ENCODE measurements at regions not wholly inside any gene's neighbourhood (a gene's known extent, or its start where the extent isn't known, plus 50 kb on each side); places are given as distances from the start of the nearest gene placed in this dataset.

DNA sequence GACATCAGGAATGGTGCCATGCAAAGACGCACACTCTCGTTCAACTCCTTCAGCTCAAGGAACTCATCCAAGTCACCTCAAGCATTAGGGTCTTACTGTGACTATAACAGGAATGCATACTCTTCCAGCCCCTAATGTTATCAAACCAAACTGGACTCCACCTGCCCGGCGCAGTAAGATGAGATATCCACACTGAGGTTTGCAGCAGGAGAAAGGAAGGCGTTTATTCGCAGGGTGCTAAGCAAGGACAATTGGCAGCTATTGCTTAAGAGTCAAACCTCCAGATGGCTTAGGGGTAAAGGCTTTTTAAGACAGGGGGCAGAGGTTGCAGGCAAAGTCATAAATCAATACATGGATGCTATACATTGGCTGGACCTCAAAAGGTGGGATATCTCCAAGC is 159.4 kb upstream of the TAB2 start:
- TF ChIP-seq, protein P1, sequence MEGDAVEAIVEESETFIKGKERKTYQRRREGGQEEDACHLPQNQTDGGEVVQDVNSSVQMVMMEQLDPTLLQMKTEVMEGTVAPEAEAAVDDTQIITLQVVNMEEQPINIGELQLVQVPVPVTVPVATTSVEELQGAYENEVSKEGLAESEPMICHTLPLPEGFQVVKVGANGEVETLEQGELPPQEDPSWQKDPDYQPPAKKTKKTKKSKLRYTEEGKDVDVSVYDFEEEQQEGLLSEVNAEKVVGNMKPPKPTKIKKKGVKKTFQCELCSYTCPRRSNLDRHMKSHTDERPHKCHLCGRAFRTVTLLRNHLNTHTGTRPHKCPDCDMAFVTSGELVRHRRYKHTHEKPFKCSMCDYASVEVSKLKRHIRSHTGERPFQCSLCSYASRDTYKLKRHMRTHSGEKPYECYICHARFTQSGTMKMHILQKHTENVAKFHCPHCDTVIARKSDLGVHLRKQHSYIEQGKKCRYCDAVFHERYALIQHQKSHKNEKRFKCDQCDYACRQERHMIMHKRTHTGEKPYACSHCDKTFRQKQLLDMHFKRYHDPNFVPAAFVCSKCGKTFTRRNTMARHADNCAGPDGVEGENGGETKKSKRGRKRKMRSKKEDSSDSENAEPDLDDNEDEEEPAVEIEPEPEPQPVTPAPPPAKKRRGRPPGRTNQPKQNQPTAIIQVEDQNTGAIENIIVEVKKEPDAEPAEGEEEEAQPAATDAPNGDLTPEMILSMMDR (IDR thresholded peaks at IDR 0.05), result no peak
- no peak for TF ChIP-seq ZFX (IDR thresholded peaks at IDR 0.05; ENCODE audit: borderline replicate concordance)
- no peak overlapping the region for H3K27ac ChIP-seq

DNA sequence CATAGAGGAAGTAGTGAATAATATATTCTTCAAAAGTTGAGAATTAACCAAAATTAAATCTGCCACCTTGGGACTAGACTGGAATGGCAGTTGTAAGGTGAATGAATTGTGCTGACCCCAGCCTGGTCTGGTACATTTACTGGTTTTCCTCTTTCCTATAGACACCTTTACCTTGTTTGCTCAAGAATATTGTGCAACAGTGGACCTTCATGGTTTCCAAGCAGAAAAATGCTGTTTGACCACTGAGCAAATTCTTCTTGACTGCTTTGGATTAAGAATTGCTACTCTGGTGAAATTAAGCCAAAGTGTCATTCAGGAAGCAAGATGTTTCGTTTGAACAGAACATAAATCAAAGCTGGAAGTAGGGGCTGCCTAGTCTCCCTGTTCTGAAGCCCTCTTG is 156.6 kb upstream of the TAB2 start:
- TF ChIP-seq ZFX (IDR thresholded peaks at IDR 0.05; ENCODE audit: borderline replicate concordance), result no peak
- TF ChIP-seq, protein P1 (IDR thresholded peaks at IDR 0.05), result no peak
- no peak overlapping the region for H3K27ac ChIP-seq

DNA sequence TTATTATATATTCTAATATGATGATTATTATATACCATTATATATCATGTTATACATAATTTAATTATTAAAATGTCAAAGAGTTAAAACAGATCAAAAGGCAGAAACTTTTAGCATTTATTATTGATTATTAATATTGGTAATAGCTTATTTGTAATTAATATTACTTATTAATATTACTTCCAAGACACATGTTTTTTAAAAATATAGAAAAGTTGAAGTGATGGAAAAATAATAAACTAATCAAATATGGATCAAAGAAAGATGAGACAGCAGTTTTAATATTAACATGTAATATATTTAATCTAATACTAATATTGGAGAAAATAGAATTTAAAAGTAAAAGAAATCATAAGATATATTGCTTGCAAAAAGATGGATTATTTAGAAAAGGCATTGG is 154.6 kb upstream of the TAB2 start:
- H3K27ac ChIP-seq, result no peak overlapping the region
- TF ChIP-seq, protein P1 (IDR thresholded peaks at IDR 0.05), result no peak
- no peak for TF ChIP-seq ZFX (IDR thresholded peaks at IDR 0.05; ENCODE audit: borderline replicate concordance)

DNA sequence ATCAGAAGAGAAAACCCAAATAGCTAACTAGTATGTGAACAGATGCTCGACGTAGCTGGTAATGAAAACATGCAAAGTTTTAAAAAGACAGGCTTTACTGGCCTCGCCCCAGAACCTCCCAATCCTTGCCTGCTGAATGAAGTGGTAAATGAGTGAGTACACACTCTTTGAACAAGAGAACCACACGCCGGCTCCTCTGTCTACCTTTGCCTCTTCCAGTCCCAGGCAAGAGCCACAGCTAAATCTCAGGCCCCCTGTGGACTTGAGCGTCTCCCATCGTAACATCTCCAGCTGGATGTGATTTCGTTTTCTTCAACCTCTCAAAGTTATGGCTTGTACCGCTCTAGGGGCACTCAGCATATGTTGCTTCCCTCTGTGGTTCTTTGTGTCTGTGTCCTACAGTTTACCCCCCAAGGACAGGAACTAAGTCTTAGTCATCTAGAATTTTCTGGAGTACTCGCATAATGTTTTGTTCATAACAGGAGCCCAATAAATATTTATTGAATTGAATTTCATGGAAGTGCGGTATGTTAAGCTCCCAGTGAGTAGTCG is 153.2 kb upstream of the TAB2 start:
- no peak overlapping the region for H3K27ac ChIP-seq
- TF ChIP-seq, protein P1 (IDR thresholded peaks at IDR 0.05), result no peak
- no peak for TF ChIP-seq ZFX (IDR thresholded peaks at IDR 0.05; ENCODE audit: borderline replicate concordance)

DNA sequence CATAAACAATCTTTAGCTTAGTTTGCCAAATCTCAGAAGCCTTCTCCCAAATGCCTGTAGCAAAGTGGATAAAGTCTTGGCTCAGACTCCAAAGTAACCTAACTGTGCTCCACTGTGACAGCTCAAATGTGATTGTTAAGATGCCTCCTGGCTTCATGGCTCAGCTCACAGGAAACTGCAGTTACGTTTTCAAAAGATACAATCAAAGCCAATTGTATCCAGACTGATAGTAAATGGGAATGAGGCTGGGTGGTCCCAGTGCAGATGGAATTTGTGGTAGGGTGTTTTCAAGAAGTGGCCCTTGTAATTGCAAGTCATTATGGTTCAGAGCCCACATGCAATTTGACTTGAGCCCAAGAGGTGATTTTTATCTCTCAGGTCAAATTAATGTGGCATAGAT is 151.2 kb upstream of the TAB2 start:
- no peak overlapping the region for H3K27ac ChIP-seq
- TF ChIP-seq ZFX (IDR thresholded peaks at IDR 0.05; ENCODE audit: borderline replicate concordance), result no peak
- TF ChIP-seq, protein P1 (IDR thresholded peaks at IDR 0.05), result no peak

DNA sequence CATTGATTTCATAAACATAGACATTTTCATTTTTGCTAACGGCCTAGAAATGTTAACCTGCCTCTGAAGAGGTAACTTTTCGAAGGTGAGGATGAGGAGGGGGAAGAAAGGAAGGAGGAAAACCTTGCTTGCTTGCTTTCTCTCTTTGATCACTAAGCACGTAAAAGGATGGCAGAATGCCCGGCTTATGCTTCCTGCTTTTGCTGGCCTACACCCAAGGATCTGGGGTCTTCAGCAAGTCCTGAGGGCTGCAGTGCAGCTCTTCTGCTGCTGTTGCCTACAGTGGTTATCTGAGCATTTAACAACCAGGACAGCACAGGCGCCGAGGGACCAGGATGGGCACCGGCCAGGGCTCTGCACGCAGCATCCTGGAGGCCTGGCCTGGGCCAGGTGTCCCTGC is 150.8 kb upstream of the TAB2 start:
- no peak overlapping the region for H3K27ac ChIP-seq
- TF ChIP-seq, protein P1 (IDR thresholded peaks at IDR 0.05), result no peak
- no peak for TF ChIP-seq ZFX (IDR thresholded peaks at IDR 0.05; ENCODE audit: borderline replicate concordance)

DNA sequence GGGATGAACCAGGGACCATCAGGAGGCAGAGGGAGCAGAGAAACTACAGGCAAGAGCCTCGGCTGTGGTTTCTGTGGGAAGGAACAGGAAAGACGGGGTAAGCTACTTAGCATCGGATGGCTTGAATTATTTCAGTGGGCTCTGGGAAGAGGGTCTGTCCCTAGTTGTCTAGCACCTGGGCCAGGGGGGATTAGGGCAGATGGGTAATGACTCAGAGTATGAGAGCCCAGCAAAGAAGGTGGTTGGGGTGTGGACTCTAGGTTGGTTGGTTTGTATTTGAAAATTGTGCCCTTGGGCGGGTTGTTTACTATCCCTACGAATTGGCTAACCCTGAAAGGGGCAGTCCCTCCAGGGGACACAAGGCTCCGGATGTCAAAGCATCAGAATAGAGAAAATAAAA is 148.5 kb upstream of the TAB2 start:
- H3K27ac ChIP-seq, result no peak overlapping the region
- TF ChIP-seq ZFX (IDR thresholded peaks at IDR 0.05; ENCODE audit: borderline replicate concordance), result no peak
- TF ChIP-seq, protein P1 (IDR thresholded peaks at IDR 0.05), result no peak
